ENCODE measurements at regions not wholly inside any gene's neighbourhood (a gene's known extent, or its start where the extent isn't known, plus 50 kb on each side); places are given as distances from the start of the nearest gene placed in this dataset.
"Not testable (repeated sequence)": the region's sequence is repeated elsewhere in the genome, so short reads cannot be mapped to it uniquely, and the experiment has no call there.

GRCh38 chr6:4274382-4275082 lies 139.2 kb upstream of the ECI2 start:
- no peak for DNase-seq (ENCODE audit: low read depth in 1 of 2, low spot score in 1 of 2)

- DNase-seq (ENCODE audit: low read depth in 1 of 2, low spot score in 1 of 2): no peak
These were observed 137.6 kb upstream of the ECI2 start for GRCh38 chr6:4272996-4273395.

DNA sequence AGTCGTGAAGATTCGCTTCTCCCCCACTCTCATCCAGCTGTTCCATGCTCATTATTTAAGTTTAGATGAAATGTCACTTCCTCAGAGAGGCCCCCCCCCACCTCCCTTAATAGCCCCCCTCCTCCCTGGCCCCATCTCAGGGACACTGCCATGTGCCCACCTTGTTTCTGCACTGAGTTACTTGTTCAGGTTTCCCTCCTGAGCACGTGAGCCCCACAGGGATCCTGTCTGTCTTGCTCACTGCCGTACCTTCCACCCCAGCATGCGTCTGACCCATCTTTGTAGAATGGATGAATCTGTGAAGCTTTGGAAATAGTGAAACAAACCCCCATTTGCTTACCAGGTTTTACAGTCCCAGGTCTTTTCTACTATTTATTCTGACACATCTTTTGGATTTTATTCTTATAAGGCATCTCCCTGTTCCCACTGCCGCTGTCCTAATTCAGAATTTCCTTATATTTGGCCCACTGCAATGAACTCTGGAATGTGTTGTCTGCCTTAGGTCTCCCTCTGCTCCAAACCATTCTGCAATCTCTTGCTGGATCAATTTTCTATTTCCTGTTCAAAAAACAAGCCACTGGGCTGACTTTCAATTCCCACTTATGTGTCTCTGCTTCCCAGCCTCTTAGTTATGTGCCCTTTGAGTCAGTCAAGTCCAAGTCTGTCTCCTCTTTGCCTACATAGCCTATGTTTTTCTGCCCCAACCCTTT lies 136.5 kb upstream of the ECI2 start:
- DNase-seq (ENCODE audit: low read depth in 1 of 2, low spot score in 1 of 2): no peak

GRCh38 chr6:4270776-4271175 lies 135.4 kb upstream of the ECI2 start:
- no peak for DNase-seq (ENCODE audit: low read depth in 1 of 2, low spot score in 1 of 2)

- no peak for DNase-seq (ENCODE audit: low read depth in 1 of 2, low spot score in 1 of 2)
These were observed 134.6 kb upstream of the ECI2 start for GRCh38 chr6:4270001-4270400.

DNA sequence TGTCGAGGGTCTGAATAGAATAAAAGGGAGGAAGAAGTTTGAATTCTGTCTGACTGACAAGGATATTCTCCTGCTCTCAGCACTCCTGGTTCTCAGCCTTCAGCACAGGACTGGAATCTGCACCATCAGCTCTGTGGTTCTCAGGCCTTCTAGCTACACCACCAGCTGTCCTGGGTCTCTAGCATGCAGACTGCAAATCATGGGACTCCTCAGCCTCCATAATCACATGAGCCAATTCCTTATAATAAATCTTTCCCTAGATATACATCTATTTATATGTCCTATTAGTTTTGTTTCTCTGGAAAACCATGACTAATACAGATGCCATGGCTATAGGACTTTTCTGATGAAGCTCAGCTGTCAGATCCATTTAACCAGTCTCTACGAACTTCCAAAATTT lies 132.8 kb upstream of the ECI2 start:
- DNase-seq (ENCODE audit: low read depth in 1 of 2, low spot score in 1 of 2): no peak

DNA sequence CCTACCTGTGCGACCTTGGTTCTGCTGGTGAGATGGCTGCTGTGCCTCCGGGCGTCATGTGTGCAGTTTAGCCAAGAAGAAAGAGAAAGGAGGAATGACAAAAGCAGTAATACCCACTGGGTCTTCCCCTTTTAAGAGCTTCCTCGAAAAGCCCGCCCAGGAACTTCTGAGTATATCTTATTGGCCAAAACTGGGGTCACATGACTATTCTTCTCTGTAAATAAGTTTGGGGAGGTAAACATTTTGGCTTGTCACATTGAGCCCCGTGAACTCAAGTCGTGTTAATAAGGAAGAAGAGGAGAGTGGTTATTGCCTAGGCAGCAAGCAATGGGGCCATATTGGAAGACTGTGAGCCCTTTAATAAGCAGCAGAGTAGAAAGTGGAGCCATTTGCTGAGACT lies 130.4 kb upstream of the ECI2 start:
- DNase-seq (ENCODE audit: low read depth in 1 of 2, low spot score in 1 of 2): no peak

DNA sequence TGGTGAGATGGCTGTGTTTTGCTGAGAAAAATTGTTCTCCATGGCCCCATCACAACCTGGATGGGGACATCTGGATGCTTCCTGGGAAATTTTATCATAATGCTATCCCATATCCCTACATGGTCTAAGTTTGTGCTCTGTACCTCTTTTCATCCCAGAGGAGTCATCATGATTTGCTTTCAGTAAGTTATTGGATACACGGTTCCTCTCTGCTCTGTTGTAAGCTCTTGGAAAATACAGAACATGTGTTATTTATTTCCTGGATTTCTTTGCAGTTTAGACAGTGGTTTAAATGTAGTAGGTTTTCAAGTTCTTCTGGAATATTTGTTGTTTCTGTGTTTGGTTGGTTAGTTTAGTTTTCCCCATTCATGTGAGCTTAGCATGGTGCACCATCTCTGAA lies 129.2 kb upstream of the ECI2 start:
- no peak for DNase-seq (ENCODE audit: low read depth in 1 of 2, low spot score in 1 of 2)

DNA sequence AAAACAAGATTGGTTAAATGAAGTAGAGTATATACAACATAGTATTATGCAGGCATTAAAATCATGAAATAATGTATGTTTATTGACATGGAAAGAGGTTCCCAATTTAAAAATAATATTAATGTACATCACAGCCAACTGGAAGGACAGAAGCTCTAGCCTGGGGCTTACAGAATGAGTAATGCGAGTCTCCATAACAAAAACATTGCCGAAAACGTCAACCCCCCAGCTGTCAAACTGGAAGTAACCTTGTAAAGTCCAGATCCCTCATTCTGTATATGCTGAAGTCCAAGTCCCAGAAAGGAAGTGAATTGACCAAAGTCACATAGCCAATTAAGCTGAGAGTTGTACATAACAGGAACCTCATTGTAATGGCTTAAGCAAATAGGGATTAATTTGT lies 128.7 kb upstream of the ECI2 start:
- DNase-seq (ENCODE audit: low read depth in 1 of 2, low spot score in 1 of 2): no peak

GRCh38 chr6:4262526-4262925 lies 127.2 kb upstream of the ECI2 start:
- DNase-seq (ENCODE audit: low read depth in 1 of 2, low spot score in 1 of 2): no peak

DNA sequence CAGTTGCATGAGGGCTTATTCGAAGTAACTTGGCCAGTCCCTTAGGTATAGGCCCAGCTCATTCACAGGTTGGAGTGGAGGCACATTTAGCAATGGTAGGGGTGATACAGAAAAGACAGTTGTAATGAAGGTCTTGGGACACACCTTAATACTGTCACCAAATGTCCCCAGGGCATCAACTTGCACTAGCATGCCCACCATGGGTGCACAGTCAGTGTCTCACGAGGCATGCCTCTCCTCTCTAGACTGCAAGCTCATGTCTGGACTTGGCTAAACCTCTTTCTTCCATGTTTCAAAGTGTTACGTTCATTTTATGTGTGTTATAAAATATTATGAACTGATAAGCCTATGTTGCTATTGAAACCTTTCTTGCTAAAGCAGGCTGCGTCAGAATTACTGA lies 124.0 kb upstream of the ECI2 start:
- no peak for DNase-seq (ENCODE audit: low read depth in 1 of 2, low spot score in 1 of 2)

- DNase-seq (ENCODE audit: low read depth in 1 of 2, low spot score in 1 of 2): no peak
These were observed 123.4 kb upstream of the ECI2 start for GRCh38 chr6:4258733-4259132.

DNA sequence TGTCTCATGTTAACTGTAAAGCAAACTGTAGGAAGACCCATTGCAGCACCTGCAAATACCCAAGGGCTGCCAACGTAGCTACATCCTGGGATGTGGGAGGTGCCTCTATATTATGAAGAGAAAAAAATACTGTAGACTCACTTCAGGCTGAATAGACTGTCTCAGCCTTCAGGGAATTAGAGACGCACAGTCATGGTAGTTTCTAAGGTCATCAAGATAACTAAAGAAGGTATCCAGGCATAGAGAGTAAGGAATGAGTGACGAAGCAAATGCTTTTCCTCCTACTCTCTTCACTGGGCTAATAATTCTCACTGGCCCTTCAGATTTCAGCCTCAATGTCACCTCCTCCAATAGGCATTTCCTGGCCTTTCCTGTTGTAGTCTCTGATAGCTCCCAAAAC lies 121.6 kb upstream of the ECI2 start:
- DNase-seq (ENCODE audit: low read depth in 1 of 2, low spot score in 1 of 2): no peak

DNA sequence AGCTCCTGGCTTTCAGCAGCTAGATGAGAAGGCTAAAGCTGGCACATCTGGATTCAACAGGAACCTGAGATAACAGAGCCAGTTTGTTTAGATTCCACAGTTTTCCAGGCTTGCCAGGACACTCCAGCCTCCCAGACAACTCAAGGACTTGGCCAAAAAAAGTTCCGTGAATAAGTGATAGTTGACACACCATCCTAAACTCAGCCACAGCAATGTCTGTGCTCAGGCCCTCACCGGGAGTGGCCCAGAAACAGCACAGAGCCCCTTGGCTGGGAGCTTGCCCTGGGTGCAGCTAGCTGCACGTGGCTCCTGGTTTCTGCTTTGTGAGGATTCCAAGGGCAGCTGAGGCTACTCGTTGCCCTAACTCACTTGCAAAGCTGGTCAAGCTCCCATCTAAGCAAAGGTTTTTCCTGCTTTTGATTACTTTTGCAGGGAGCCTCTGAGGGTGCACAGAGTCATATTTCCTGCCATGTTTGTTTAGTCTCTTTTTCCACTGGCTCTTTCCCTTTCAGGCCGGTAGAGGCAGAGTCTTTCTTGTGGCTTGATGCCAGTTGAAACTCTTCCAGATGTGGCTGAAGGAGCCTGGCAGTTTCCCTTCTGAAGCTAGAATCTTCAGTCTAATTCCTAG lies 118.3 kb upstream of the ECI2 start:
- no peak for DNase-seq (ENCODE audit: low read depth in 1 of 2, low spot score in 1 of 2)

DNA sequence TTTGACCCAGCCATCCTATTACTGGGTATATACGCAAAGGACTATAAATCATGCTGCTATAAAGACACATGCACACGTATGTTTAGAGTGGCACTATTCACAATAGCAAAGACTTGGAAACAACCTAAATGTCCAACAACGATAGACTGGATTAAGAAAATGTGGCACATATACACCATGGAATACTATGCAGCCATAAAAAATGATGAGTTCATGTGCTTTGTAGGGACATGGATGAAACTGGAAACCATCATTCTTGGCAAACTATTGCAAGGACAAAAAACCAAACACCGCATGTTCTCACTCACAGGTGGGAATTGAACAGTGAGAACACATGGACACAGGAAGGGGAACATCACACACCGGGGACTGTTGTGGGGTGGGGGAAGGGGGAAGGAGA lies 117.1 kb upstream of the ECI2 start:
- not testable (repeated sequence) for DNase-seq (ENCODE audit: low read depth in 1 of 2, low spot score in 1 of 2)

DNA sequence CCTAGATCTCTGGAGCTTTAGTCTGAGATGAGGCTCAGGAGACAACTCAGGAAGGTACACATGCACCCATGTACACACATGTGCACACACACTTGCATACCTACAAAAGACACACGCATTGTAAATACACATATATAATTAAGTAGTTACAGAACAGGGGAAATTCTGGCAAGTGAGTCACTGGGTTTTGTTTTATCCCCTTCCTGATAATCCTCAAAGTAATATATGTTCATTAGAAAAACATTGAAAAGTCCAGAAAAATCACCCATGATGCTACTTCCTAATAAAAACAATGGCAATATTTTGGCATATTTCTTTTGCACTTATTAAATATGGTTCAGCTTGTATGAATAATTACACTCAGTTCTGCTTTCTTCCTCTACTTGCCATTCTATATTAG lies 115.3 kb upstream of the ECI2 start:
- DNase-seq (ENCODE audit: low read depth in 1 of 2, low spot score in 1 of 2): no peak

DNA sequence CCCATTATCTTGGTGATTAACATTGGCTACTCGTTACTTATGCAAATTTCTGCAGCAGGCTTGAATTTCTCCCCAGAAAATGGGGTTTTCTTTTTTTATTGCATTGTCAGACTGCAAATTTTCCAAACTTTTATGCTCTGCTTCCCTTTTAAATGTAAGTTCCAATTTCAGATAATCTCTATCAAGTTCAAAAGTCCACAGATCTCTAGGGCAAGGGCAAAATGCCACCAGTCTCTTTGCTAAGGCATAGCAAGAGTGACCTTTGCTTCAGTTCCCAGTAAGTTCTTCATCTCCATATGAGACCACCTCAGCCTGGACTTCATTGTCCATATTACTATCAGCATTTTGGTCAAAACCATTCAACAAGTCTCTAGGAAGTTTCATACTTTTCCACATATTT lies 108.5 kb upstream of the ECI2 start:
- DNase-seq (ENCODE audit: low read depth in 1 of 2, low spot score in 1 of 2): not testable (repeated sequence)

DNA sequence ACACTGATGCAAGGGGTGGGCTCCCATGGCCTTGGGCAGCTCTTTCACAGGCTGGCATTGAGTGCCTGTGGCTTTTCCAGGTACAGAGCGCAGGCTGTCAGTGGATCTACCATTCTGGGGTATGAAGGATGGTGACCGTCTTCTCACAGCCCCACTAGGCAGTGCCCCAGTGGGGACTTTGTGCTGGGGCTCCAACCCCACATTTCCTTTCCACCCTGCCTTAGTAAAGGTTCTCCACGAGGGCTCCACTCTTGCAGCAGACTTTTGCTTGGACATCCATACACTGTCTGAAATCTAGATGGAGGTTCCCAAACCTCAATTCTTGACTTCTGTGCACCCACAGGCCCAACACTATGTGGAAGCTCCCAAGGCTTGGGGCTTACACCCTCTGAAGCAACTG lies 107.9 kb upstream of the ECI2 start:
- DNase-seq (ENCODE audit: low read depth in 1 of 2, low spot score in 1 of 2): no peak

DNA sequence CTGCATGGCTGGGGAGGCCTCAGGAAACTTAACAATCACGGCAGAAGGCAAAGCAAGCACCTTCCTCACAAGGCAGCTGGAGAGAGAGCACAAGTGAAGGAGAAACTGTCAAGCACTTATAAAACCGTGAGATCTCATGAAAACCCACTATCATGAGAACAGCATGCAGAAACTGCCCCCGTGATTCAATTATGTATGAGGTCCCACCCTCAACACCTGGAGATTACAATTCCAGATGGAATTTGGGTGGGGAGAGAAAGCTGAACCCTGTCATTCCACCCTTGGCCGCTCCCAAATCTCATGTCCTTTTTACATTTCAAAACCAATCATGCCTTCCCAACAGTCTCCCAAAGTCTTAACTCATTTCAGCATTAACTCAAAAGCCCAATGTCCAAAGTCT lies 107.2 kb upstream of the ECI2 start:
- no peak for DNase-seq (ENCODE audit: low read depth in 1 of 2, low spot score in 1 of 2)

- DNase-seq (ENCODE audit: low read depth in 1 of 2, low spot score in 1 of 2): no peak
These were observed 104.8 kb upstream of the ECI2 start for GRCh38 chr6:4240148-4240547.

DNA sequence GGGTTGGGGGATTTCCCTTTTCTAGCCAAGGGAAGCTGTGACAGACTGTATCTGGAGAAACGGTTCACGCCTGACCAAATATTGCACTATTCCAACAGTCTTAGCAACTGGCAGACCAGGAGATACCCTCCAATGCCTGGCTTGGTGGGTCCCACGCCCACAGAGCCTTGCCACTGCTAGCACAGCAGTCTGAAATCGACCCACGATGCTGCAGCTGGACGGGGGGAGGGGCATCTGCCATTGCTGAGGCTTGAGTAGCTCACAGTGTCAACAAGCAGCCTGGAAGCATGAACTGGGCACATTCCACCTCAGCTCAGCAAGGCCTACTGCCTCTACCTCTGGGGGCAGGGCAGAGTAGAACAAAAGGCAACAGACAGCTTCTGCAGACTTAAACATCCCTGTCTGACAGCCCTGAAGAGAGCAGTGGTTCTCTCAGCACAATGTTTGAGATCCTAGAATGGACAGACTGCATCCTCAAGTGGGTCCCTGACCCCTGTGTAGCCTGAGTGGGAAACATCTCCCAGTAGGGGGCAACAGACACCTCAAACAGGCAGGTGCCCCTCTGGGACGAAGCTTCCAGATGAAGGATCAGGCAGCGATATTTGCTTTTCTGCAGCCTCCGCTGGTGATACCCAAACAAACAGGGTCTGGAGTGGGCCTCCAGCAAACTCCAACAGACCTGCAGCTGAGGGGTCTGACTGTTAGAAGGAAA lies 89.9 kb upstream of the ECI2 start:
- no peak for DNase-seq (ENCODE audit: low read depth in 1 of 2, low spot score in 1 of 2)
